ENCODE measurements at regions not wholly inside any gene's neighbourhood (a gene's known extent, or its start where the extent isn't known, plus 50 kb on each side); places are given as distances from the start of the nearest gene placed in this dataset.

DNA sequence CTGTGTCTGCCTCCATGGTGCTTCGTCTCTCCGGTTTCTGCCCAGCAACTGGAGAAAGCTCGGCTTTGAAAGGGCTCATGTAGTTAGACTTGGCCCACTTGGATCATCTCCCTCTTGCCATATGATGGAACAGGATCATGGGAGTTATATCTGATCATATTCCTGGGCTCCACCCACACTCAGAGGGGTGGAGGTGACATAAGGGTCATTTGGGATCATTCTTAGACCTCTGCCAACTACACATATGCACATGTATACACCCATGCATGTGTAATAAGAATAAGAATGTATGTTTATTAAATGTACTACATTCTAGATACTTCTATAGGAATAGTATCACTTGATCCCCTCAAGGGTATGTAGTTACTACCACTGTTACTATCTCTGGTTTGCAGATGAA lies 74.1 kb upstream of the WNT4 start:
- H3K36me3 ChIP-seq (replicated peaks; ENCODE audit: insufficient read depth, low read length), result no peaks in the 10 kb centered on the region
- H3K9ac ChIP-seq (ENCODE audit: low read length), result no peak overlapping the region
- H3K9me3 ChIP-seq (replicated peaks; ENCODE audit: insufficient read depth, low read length), result no peaks in the 10 kb centered on the region
- no peaks in the 10 kb centered on the region for H3K79me2 ChIP-seq (ENCODE audit: low read length)
- H3K27me3 ChIP-seq (replicated peaks; ENCODE audit: insufficient read depth, low read length), result peaks cover 94% of the 10 kb centered on the region
- no peak for DNase-seq
- H3F3A ChIP-seq (ENCODE audit: insufficient read depth, low read length), result no peaks in the 10 kb centered on the region
- no peaks in the 10 kb centered on the region for H3K4me1 ChIP-seq (ENCODE audit: low read length)
- H3K4me2 ChIP-seq (ENCODE audit: low read depth, low read length), result no peak overlapping the region
- no peaks in the 10 kb centered on the region for H3K9me2 ChIP-seq (replicated peaks; ENCODE audit: insufficient read depth, low read length)
- H3K27ac ChIP-seq (ENCODE audit: low read length), result no peak overlapping the region
- no peaks in the 10 kb centered on the region for H4K20me1 ChIP-seq (ENCODE audit: insufficient read depth, low read length)
- no peak overlapping the region for H2AFZ ChIP-seq (ENCODE audit: low read length)
- TF ChIP-seq EZH2 (optimal IDR thresholded peaks at IDR 0.05; ENCODE audit: low read depth, low read length) (no peak), EZH2phosphoT487 (IDR thresholded peaks at IDR 0.05; ENCODE audit: low read length) (no peak)
- TF ChIP-seq, protein P1, sequence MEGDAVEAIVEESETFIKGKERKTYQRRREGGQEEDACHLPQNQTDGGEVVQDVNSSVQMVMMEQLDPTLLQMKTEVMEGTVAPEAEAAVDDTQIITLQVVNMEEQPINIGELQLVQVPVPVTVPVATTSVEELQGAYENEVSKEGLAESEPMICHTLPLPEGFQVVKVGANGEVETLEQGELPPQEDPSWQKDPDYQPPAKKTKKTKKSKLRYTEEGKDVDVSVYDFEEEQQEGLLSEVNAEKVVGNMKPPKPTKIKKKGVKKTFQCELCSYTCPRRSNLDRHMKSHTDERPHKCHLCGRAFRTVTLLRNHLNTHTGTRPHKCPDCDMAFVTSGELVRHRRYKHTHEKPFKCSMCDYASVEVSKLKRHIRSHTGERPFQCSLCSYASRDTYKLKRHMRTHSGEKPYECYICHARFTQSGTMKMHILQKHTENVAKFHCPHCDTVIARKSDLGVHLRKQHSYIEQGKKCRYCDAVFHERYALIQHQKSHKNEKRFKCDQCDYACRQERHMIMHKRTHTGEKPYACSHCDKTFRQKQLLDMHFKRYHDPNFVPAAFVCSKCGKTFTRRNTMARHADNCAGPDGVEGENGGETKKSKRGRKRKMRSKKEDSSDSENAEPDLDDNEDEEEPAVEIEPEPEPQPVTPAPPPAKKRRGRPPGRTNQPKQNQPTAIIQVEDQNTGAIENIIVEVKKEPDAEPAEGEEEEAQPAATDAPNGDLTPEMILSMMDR (IDR thresholded peaks at IDR 0.05; ENCODE audit: low read length), result no peak
- H3K4me3 ChIP-seq (ENCODE audit: low read length), result no peak overlapping the region

DNA sequence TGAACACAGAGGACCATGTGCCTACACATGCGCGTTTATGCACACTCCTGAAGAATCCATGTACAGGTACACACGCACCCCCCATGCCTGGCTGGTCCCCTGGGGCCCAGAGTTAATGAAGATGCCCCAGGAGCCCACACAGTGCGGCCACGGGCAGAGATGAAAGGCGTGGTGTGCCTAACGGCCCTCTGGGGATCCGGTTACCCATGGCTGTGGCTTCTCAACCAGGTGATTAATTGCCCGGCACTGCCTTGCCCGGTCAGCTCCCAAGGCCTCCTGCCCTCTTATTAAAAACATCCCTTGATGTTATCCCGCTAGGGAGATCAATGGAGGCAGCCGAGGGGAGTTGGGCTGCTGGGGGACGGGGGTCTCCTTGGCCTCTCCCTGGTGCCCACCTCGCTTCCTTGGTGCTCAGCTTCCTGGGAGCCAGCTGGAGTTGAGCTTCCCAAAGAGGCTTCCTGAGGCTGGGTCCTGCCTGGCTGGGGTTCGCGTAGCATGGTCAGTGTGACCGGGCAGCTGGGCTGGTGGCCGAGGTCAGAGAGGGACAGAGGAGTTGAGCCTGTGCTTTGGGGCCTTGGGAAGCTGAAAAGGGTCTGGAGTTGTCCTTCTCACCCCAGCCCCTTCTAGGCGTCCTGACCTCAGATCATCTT lies 75.0 kb upstream of the WNT4 start:
- Histone ChIP-seq H3K4me2 (ENCODE audit: low read depth, low read length) (no peak overlapping the region), H3K4me3 (ENCODE audit: low read length) (no peak overlapping the region), H3K36me3 (replicated peaks; ENCODE audit: insufficient read depth, low read length) (no peaks in the 10 kb centered on the region), H3K9ac (ENCODE audit: low read length) (no peak overlapping the region), H3K9me2 (replicated peaks; ENCODE audit: insufficient read depth, low read length) (no peaks in the 10 kb centered on the region), H3K27ac (ENCODE audit: low read length) (no peak overlapping the region), H3K9me3 (replicated peaks; ENCODE audit: insufficient read depth, low read length) (no peaks in the 10 kb centered on the region), H2AFZ (ENCODE audit: low read length) (no peak overlapping the region), H3K4me1 (ENCODE audit: low read length) (no peaks in the 10 kb centered on the region), H3F3A (ENCODE audit: insufficient read depth, low read length) (no peaks in the 10 kb centered on the region), H3K27me3 (replicated peaks; ENCODE audit: insufficient read depth, low read length) (peaks cover 93% of the 10 kb centered on the region), H3K79me2 (ENCODE audit: low read length) (no peaks in the 10 kb centered on the region), H4K20me1 (ENCODE audit: insufficient read depth, low read length) (no peaks in the 10 kb centered on the region)
- DNase-seq, result no peak
- TF ChIP-seq, protein P1 (IDR thresholded peaks at IDR 0.05; ENCODE audit: low read length), result no peak
- TF ChIP-seq EZH2phosphoT487 (IDR thresholded peaks at IDR 0.05; ENCODE audit: low read length), result no peak

DNA sequence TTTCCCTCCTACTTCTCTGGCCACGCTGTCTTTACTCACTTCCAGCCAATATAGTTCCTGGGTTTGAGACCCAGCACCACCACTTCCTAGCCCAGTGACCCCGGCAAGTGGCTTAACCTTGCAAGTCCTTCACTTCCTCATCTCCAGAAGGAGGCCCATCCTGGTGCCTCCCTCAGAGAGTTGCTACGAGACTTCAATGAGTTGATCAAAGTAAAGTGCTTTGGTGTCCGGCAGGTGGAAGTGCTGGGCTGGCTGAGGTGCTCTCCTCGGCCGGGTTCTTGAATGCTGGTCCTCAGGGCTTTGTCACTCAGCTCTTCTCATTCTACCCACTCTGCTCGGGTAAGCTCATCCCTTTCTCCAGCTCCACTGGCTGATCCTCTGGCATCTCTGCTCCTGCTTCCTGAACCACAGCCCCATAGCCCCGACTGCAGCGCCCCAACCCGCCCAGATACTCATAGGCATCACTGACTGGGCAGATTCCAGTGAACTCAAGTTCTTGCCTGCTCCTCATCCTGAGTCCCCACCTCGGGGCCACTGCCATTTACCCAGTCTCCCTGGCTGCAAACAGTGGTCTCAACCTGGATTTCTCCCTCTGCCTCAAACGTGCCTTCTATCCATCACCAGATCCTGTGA lies 75.8 kb upstream of the WNT4 start:
- H3K4me1 ChIP-seq (ENCODE audit: low read length), result no peaks in the 10 kb centered on the region
- peaks cover 94% of the 10 kb centered on the region for H3K27me3 ChIP-seq (replicated peaks; ENCODE audit: insufficient read depth, low read length)
- no peaks in the 10 kb centered on the region for H3F3A ChIP-seq (ENCODE audit: insufficient read depth, low read length)
- H3K9ac ChIP-seq (ENCODE audit: low read length), result no peak overlapping the region
- H3K36me3 ChIP-seq (replicated peaks; ENCODE audit: insufficient read depth, low read length), result no peaks in the 10 kb centered on the region
- no peak for TF ChIP-seq EZH2 (optimal IDR thresholded peaks at IDR 0.05; ENCODE audit: low read depth, low read length)
- no peaks in the 10 kb centered on the region for H4K20me1 ChIP-seq (ENCODE audit: insufficient read depth, low read length)
- no peak overlapping the region for H2AFZ ChIP-seq (ENCODE audit: low read length)
- no peaks in the 10 kb centered on the region for H3K9me2 ChIP-seq (replicated peaks; ENCODE audit: insufficient read depth, low read length)
- H3K9me3 ChIP-seq (replicated peaks; ENCODE audit: insufficient read depth, low read length), result no peaks in the 10 kb centered on the region
- H3K4me2 ChIP-seq (ENCODE audit: low read depth, low read length), result no peak overlapping the region
- no peak for DNase-seq
- no peak overlapping the region for H3K4me3 ChIP-seq (ENCODE audit: low read length)
- no peak overlapping the region for H3K27ac ChIP-seq (ENCODE audit: low read length)
- no peaks in the 10 kb centered on the region for H3K79me2 ChIP-seq (ENCODE audit: low read length)

DNA sequence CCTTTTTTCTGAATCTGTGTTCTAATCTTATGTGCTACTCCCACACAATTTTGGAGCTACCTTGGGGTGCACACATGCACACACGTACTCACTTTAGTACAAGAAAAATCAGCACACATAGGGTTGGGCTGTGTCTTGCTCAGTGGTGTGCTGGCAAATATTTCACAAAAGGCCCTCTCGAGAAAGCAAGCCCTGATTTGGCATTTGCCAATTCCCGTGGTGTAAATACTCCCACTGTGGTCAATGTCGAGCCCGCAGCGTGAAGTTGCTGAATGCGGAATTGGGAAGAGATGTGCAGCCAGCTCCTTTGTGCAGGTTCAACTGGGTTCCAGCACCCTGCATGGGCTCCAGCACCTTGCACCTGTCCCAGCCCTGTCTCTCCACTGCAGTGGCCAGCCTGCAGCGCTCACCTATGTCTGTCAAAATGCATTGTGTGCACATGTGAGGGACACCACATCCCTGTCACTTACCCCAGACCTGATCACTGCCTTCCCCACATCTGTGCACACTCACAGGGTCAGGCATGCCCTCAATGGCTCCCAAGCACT lies 78.4 kb upstream of the WNT4 start:
- Histone ChIP-seq H3K4me3 (ENCODE audit: low read length) (no peak overlapping the region), H2AFZ (ENCODE audit: low read length) (no peak overlapping the region), H3K27me3 (replicated peaks; ENCODE audit: insufficient read depth, low read length) (peaks cover 95% of the 10 kb centered on the region), H3K4me2 (ENCODE audit: low read depth, low read length) (no peak overlapping the region), H3F3A (ENCODE audit: insufficient read depth, low read length) (no peaks in the 10 kb centered on the region), H3K4me1 (ENCODE audit: low read length) (no peaks in the 10 kb centered on the region), H3K36me3 (replicated peaks; ENCODE audit: insufficient read depth, low read length) (no peaks in the 10 kb centered on the region), H3K9me3 (replicated peaks; ENCODE audit: insufficient read depth, low read length) (no peaks in the 10 kb centered on the region), H3K27ac (ENCODE audit: low read length) (no peak overlapping the region), H3K9ac (ENCODE audit: low read length) (no peak overlapping the region), H3K79me2 (ENCODE audit: low read length) (no peaks in the 10 kb centered on the region), H3K9me2 (replicated peaks; ENCODE audit: insufficient read depth, low read length) (no peaks in the 10 kb centered on the region), H4K20me1 (ENCODE audit: insufficient read depth, low read length) (no peaks in the 10 kb centered on the region)
- TF ChIP-seq EZH2 (optimal IDR thresholded peaks at IDR 0.05; ENCODE audit: low read depth, low read length) (no peak), EZH2phosphoT487 (IDR thresholded peaks at IDR 0.05; ENCODE audit: low read length) (no peak)
- TF ChIP-seq, protein P1 (IDR thresholded peaks at IDR 0.05; ENCODE audit: low read length), result no peak
- no peak for DNase-seq

All from MM.1S (cell line).